SK-N-MC (cell line): ENCODE measurements at regions not wholly inside any gene's neighbourhood (a gene's known extent, or its start where the extent isn't known, plus 50 kb on each side); places are given as distances from the start of the nearest gene placed in this dataset.

Experiments
- EZH2 ChIP-seq: fragments of 200-600 bp; sonication (generic); IDR thresholded peaks from one replicate; pipeline ENCODE4 v1.6.1; 2017; ENCODE audit warnings: antibody characterized with exemption
- POLR2AphosphoS5 ChIP-seq: IDR thresholded peaks from 2 replicates; pipeline ENCODE4 v1.6.1; 2012; ENCODE audit warnings: mild to moderate bottlenecking, low read depth, low read length, borderline replicate concordance

DNA sequence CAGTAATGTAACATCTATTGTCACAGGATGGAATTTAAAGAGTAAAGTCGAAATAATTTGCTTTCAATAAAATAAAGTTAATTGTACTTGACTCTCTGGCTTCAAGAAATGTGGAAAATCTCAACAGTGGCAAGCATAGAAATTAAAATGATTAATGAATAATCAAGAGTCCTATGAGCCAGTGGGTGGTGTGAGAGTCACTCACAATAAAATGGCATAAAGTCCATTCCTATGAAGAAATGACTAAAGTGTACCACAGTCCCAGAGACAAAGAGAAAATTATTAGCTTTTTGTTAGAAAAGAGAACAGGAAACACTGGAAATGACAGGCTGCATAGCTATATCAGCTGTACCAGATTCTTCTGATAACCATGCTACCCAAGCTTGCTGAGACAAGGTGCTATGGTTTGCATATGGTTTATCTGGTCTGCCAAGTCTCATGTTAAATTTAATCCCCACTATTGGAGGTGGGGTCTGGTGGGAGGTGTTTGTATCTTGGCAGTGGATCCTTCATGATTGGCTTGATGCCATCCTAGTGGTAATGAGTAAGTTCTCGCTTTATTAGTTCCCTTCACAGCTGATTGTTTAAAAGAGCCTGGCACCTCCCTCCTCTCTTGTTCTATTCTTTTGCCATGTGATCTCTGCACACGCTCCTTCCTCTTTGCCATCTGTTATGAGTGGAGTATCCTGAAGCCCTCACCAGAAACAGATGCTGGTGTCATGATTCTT, 647.7 kb upstream of the ITGA1 start:
- TF ChIP-seq EZH2 (no peak), POLR2AphosphoS5 (no peak)
